MCF 10A (cell line): ENCODE measurements at regions not wholly inside any gene's neighbourhood (a gene's known extent, or its start where the extent isn't known, plus 50 kb on each side); places are given as distances from the start of the nearest gene placed in this dataset.
"Not testable (repeated sequence)": the region's sequence is repeated elsewhere in the genome, so short reads cannot be mapped to it uniquely, and the experiment has no call there.

ENCODE experiments used
- BruUV-seq: library from RNA; stranded (reverse); fragments of 400-500 nt; replicated peaks from 2 replicates; lab custom pipeline; 2021; lab: Mats Ljungman, UMichigan
- CTCF ChIA-PET: fragments of 300-600 bp; sonication (Branson Sonifier 250); formaldehyde crosslinking; extraction: SDS; loops from one replicate; lab custom pipeline; 2021; ENCODE audit warnings: antibody characterized with exemption, inconsistent platforms; lab: Yijun Ruan, JAX
- POLR2A ChIA-PET: fragments of 300-600, 350-650 bp; sonication (Branson Sonifier 250); formaldehyde crosslinking; extraction: SDS; loops from one replicate; lab custom pipeline; 2020; ENCODE audit warnings: antibody characterized with exemption, inconsistent platforms; lab: Yijun Ruan, JAX
- DNase-seq: peaks from one replicate; pipeline ENCODE4 v3.0.0-alpha.2; 2018; ENCODE audit not compliant: unreplicated experiment
- H3K27ac Mint-ChIP-seq: one replicate; pipeline ENCODE4 v1.8.0; 2022; ENCODE audit warnings: mild to moderate bottlenecking, low read depth, mixed read lengths; ENCODE audit not compliant: unreplicated experiment
- H3K27me3 Mint-ChIP-seq: one replicate; pipeline ENCODE4 v1.8.0; 2022; ENCODE audit warnings: mixed read lengths; ENCODE audit not compliant: insufficient read depth, unreplicated experiment
- H3K36me3 Mint-ChIP-seq: one replicate; pipeline ENCODE4 v1.8.0; 2022; ENCODE audit warnings: mild to moderate bottlenecking, moderate library complexity, mixed read lengths; ENCODE audit not compliant: insufficient read depth, unreplicated experiment
- H3K4me1 Mint-ChIP-seq: one replicate; pipeline ENCODE4 v1.8.0; 2022; ENCODE audit warnings: mixed read lengths; ENCODE audit not compliant: insufficient read depth, unreplicated experiment
- H3K4me3 Mint-ChIP-seq: one replicate; pipeline ENCODE4 v1.8.0; 2022; ENCODE audit warnings: mild to moderate bottlenecking, moderate library complexity, mixed read lengths; ENCODE audit not compliant: unreplicated experiment
- H3K9me3 Mint-ChIP-seq: one replicate; pipeline ENCODE4 v1.8.0; 2022; ENCODE audit warnings: mixed read lengths; ENCODE audit not compliant: unreplicated experiment
- intact Hi-C: fragments of 100-400 bp; cut with micrococcal nuclease; formaldehyde crosslinking; loops from 2 replicates; pipeline ENCODE4 v1.14.1; 2022
- TF ChIP-seq, protein P1 (sequence below): fragments of 200-600 bp; IDR thresholded peaks from one replicate; pipeline ENCODE4 v1.8.0; 2022; ENCODE audit warnings: antibody characterized with exemption, mild to moderate bottlenecking; ENCODE audit not compliant: unreplicated experiment

DNA sequence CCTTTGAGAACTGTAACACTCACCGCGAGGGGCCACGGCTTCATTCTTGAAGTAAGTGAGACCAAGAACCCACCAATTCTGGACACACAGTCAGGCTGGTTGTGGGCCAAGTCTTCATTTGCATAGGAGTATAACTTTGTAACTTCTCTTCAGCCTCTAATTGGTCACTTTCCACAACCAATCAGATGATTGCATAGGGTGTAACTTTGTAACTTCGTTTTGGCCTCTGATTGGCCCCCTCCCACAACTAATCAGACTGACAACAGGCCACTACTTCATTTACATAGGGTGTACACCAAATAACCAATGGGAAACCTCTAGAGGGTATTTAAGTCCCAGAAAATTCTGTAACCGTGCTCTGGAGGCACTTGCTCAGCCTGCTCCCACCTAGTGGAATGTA, 77.5 kb upstream of the TCF4 start:
- TF ChIP-seq, protein P1, sequence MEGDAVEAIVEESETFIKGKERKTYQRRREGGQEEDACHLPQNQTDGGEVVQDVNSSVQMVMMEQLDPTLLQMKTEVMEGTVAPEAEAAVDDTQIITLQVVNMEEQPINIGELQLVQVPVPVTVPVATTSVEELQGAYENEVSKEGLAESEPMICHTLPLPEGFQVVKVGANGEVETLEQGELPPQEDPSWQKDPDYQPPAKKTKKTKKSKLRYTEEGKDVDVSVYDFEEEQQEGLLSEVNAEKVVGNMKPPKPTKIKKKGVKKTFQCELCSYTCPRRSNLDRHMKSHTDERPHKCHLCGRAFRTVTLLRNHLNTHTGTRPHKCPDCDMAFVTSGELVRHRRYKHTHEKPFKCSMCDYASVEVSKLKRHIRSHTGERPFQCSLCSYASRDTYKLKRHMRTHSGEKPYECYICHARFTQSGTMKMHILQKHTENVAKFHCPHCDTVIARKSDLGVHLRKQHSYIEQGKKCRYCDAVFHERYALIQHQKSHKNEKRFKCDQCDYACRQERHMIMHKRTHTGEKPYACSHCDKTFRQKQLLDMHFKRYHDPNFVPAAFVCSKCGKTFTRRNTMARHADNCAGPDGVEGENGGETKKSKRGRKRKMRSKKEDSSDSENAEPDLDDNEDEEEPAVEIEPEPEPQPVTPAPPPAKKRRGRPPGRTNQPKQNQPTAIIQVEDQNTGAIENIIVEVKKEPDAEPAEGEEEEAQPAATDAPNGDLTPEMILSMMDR, result no peak
- Mint-ChIP-seq H3K27me3 (no peaks in the 10 kb centered on the region), H3K27ac (no peak overlapping the region), H3K4me3 (no peak overlapping the region), H3K4me1 (no peaks in the 10 kb centered on the region), H3K36me3 (no peaks in the 10 kb centered on the region), H3K9me3 (peaks cover 7% of the 10 kb centered on the region)
- no TSS peak for BruUV-seq
- DNase-seq, result no peak
- intact Hi-C loops, result no loop called here
- ChIA-PET POLR2A (no interaction called here), CTCF (no interaction called here)

DNA sequence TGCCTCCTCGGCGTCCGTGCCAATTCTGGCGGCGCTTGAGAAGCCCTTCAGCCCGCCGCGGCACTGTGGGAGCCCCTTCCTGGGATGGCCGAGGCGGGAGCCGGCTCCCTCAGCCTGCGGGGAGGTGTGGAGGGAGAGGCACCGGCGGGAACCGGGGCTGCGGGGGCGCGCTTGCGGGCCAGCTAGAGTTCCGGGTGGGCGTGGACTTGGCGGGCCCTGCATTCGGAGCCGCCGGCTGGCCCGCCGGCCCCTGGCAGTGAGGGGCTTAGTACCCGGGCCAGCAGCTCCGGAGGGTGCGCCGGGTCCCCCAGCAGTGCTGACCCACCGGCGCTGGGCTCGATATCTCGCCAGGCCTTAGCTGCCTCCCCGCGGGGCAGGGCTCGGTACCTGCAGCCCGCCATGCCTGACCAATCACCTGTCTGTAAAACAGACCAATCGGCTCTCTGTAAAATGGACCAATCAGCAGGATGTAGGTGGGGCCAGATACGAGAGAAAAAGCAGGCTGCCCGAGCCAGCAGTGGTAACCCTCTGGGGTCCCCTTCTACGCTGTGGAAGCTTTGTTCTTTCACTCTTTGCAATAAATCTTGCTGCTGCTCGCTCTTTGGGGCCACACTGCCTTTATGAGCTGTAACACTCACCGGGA, 76.9 kb upstream of the TCF4 start:
- H3K4me3 Mint-ChIP-seq, BruUV-seq, H3K36me3 Mint-ChIP-seq, H3K27me3 Mint-ChIP-seq, DNase-seq, H3K27ac Mint-ChIP-seq, intact Hi-C loops, H3K9me3 Mint-ChIP-seq, POLR2A ChIA-PET, H3K4me1 Mint-ChIP-seq, CTCF ChIA-PET: not testable (repeated sequence)

DNA sequence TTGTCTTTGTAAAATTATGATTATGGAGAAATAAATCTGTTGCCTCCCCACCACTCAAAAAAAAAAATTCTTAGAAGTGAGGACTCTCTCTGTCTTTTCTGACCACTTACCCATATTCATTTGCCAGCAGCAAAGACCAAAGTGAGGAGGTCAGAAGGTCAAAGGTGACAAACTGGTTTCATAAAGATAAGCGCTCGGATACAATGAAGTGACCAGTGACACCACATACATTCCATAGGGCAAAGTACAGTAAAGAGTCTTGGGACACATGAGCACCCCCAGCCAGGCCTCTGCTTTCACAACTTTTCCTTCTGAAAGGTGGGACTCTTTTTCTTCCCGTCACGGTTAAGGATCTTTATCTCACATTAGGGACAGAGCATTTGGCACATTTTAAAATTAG, 75.9 kb upstream of the TCF4 start:
- ChIA-PET POLR2A (no interaction called here), CTCF (interaction anchor here (1.0 kb wide), 1 partner anchor 13 kb away, joined by 3 read pairs; no protein-coding TSS in a partner anchor)
- H3K36me3 Mint-ChIP-seq, result no peaks in the 10 kb centered on the region
- H3K4me3 Mint-ChIP-seq, result no peak overlapping the region
- TF ChIP-seq, protein P1, result no peak
- H3K4me1 Mint-ChIP-seq, result no peaks in the 10 kb centered on the region
- intact Hi-C loops, result no loop called here
- H3K27me3 Mint-ChIP-seq, result no peaks in the 10 kb centered on the region
- no peak overlapping the region for H3K27ac Mint-ChIP-seq
- no TSS peak for BruUV-seq
- no peak for DNase-seq
- H3K9me3 Mint-ChIP-seq, result peaks cover 7% of the 10 kb centered on the region

DNA sequence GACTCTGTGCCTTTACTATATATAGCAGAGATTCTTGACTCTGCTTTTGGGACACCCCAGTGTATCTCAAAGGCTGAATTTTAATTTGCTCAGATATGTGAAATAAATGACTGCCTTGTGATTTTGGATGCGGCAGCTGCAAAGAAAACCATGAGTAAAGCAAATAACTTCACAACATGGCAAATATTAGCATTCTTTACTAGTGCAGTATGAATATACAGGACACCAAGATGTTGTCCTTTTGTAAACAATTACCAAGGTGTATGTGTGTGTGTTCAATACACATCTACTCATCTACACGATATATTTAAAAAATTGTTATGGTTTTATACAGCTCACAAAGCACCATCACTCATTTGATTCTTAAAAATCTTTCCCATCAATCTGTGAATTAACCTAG, 70.6 kb upstream of the TCF4 start:
- H3K27me3 Mint-ChIP-seq, result no peaks in the 10 kb centered on the region
- H3K27ac Mint-ChIP-seq, result peak overlapping the region; percentile 4
- POLR2A ChIA-PET, result no interaction called here
- H3K4me1 Mint-ChIP-seq, result no peaks in the 10 kb centered on the region
- DNase-seq, result no peak
- intact Hi-C loops, result no loop called here
- no peak overlapping the region for H3K4me3 Mint-ChIP-seq
- CTCF ChIA-PET, result no interaction called here
- H3K9me3 Mint-ChIP-seq, result no peaks in the 10 kb centered on the region
- no TSS peak for BruUV-seq
- TF ChIP-seq, protein P1, result no peak
- no peaks in the 10 kb centered on the region for H3K36me3 Mint-ChIP-seq
